HG03442 (cell line): ENCODE measurements at regions not wholly inside any gene's neighbourhood (a gene's known extent, or its start where the extent isn't known, plus 50 kb on each side); places are given as distances from the start of the nearest gene placed in this dataset.
"Not testable (repeated sequence)": the region's sequence is repeated elsewhere in the genome, so short reads cannot be mapped to it uniquely, and the experiment has no call there.

Experiments used
- ATAC-seq: cut with Tn5 transposase; IDR thresholded peaks from one replicate; pipeline ENCODE4 v1.9.1; 2021; ENCODE audit warnings: mild to moderate bottlenecking, moderate library complexity; ENCODE audit not compliant: unreplicated experiment

GRCh38 chr9:33623658-33624586 lies 99.9 kb downstream of the ANKRD18B start:
- ATAC-seq: peak; percentile 81

DNA sequence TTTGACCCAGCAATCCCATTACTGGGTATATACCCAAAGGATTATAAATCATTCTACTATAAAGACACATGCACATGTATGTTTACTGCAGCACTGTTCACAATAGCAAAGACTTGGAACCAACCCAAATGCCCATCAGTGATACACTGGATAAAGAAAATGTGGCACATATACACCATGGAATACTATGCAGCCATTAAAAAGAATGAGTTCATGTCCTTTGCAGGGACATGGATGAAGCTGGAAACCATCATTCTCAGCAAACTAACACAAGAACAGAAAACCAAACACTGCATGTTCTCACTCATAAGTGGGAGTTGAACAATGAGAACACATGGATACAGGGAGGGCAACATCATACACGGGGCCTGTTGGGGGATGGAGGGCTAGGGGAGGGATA lies 104.3 kb downstream of the ANKRD18B start:
- not testable (repeated sequence) for ATAC-seq

- ATAC-seq: no peak
Observed at GRCh38 chr9:33628865-33629410, 104.9 kb downstream of the ANKRD18B start.

- ATAC-seq: no peak
Observed at GRCh38 chr9:33633636-33634035, 109.6 kb downstream of the ANKRD18B start.

DNA sequence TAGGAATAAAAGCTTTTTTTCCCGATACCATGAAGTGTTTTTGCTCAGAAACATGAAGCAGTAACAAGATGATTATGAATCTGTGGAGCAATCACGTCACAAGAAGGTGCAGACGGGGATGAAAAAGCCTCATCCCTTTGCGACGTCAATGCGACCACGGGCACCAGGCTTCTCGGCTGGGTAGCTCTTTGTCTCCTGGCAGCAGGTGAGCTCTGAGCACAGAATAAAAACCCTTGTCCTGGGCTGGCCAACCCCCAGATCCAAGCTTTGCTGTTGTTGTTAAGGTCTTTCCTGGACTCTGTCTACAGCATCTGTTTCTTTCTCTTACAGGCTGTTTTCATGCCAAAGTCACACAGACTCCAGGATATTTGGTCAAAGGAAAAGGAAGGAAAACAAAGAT lies 113.8 kb downstream of the ANKRD18B start:
- no peak for ATAC-seq

- ATAC-seq: no peak
Observed at GRCh38 chr9:33638391-33638915, 114.4 kb downstream of the ANKRD18B start.

DNA sequence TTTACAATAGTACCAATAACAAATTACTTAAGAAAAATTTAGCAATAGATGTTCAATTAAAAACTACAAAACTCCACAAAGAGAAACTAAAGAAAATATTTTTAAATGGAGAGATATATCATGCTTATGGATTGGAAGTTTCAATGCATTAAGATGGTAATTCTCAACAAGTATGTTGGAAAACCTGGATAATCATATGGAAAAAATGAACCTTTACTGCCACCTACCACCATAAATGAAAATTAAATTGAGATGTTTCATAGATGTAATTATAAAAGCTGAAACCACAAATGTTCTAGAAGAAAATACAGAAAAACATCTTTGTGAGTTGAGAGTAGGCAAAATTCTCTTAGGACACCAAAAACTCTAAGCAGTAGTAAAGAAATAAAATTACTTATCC lies 121.7 kb downstream of the ANKRD18B start:
- no peak for ATAC-seq

DNA sequence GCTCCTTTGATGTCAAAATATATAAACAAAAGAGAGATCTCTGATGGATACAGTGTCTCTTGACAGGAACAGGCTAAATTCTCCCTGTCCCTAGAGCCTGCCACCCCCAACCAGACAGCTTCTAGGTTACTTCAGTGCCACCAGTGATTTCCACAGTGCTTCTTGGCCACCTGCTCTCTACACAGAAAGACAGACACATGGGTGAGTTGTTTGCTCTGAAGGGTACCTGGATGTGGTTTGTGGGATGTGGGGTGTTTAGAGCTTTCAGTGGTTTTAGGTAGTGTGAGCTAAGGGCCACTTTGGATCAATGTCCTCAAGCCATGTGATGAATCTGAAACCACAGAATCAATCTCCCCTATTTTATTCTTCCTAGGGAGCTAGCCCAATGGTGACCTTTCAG lies 125.4 kb downstream of the ANKRD18B start:
- no peak for ATAC-seq

DNA sequence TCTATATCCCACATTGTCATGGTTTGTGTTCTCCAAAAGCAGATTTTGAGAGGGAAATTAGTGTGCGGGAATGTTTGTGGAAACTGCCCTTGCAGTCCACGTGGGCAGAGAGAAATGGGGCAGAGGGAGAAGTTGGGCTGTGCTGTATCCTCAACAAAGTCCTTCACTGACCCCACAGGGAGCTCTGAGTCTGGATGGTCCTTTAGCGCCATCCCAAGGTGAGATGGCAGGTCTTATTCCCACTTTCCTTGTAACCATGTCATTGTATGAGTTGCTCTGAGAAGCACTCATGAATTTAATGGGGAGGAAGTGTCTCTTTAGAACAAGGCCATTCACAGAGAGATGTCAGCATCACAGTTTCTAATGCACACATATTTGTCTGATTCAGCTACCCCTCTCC lies 127.1 kb downstream of the ANKRD18B start:
- no peak for ATAC-seq

DNA sequence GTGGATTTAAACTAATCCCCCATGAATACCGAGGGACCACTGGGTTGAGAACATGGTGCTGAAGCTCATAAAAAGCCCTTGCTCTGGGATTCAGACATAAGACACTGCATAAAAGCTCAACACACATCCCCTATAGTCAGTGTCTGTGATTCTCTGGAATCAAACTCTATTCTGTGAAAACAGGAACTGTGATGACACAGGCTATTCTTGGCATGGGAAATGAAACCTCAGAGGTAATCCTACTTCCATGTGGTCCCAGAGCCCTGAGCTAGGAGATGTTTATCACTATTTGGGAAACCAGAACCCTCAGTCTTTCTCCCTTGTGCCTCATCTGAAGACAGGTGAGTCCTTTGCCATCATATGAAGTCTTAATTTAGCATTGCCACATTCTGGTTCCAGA lies 135.4 kb upstream of the PRSS3 start:
- no peak for ATAC-seq

DNA sequence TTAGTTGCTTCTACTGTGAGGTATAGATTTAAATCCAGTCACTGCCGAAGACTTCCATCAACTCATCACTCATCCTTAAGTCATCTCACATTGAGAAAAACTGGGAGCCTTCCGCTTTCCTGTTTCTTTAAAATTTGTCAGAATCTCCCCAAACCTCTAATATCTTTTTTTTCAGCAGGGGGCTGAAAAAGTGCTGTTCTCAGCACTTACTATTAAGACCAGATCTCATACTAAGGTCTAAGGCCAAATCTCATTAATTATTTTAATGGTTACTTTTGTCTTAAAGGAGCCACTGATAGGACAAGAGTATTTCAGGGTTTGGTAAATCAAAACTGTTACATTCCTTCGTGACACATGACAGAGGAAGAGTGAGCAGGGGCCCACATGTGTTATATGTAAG lies 134.6 kb upstream of the PRSS3 start:
- ATAC-seq: no peak

GRCh38 chr9:33661176-33661575 lies 134.2 kb upstream of the PRSS3 start:
- ATAC-seq: no peak

- no peak for ATAC-seq
Observed at GRCh38 chr9:33662871-33663270, 132.5 kb upstream of the PRSS3 start.

DNA sequence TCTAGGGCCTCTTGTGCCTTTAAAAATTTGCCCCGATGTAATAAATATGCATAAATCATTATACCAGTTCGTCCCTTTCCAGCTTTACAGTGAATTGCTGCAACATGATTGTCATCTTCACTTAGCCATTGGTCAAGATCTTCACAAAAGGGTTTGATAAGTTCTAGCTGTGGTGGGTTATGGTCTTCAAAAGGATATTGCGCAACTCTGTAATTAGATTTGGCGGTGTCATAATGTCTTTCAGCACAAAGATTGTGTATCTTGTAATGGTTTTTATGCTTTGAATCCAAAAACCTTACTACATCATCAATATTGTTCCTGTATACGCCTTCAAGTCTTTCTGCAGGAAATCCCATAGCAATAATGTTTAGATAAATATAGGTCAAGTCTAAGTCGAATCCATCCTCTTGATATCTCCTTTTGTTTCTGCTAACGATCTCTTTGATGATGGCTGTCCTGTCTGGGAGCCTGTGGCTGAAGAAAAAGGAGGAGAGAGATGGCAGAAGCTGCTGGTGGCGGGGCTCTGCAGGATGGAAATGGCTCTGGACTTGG lies 119.1 kb upstream of the PRSS3 start:
- not testable (repeated sequence) for ATAC-seq

- ATAC-seq: no peak
Observed at GRCh38 chr9:33676746-33677505, 118.4 kb upstream of the PRSS3 start.

GRCh38 chr9:33677506-33677809 lies 117.9 kb upstream of the PRSS3 start:
- ATAC-seq: no peak

DNA sequence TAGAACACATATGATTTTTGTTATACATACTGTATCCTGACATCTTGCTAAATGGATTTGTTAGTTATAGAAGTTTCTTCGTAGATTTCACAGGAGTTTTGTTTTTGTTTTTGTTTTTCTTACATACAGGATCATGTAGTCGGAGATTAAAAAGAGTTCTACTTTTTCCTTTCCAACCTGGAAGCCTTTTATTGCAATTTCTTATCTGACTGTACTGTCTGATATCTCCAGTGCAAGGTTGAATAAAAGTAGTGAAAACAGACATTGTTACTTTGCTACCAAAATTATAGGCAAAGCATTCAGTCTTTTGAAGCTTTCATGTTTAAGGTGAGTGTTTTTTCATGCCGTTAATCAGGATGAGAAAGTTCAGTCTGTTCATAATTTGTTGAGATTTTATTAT lies 117.4 kb upstream of the PRSS3 start:
- ATAC-seq: no peak

GRCh38 chr9:33682551-33682950 lies 112.8 kb upstream of the PRSS3 start:
- no peak for ATAC-seq

DNA sequence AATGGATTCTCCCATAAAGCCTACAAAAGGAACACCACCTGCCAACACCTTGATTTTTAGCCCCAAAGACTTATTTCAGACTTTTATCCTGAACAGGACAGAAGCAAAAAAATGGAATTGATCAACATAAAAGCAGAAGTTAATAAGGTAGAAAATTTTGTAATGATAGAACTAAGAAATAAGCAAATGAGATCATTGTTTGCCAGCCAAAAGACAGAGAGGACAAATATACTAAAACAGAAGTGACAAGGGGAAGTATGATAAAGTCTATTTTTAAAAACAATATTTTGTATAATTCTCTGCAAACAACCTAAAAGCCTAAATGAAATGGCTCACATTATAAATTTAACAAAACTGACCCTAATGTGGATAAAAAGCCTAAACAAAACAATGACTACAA lies 110.5 kb upstream of the PRSS3 start:
- ATAC-seq: no peak

DNA sequence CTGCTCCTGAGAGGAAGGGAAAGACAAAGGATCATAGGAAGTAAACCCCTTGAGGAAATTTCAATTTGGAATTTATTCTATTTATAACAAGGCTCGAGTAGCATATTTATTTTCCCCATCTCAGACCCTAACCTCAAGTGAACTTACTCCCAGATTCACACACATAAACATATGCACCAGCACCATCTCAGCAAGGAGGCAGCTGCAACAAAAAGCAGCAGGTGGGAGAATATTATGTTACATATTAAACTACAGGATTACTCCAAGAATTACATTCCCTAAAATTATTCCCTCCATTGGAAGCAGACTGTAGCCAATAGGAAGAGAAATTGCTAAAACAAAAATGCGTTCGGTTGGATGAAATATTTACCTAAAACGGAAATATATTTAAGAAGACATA lies 108.4 kb upstream of the PRSS3 start:
- ATAC-seq: no peak

GRCh38 chr9:33687779-33688178 lies 107.6 kb upstream of the PRSS3 start:
- no peak for ATAC-seq
